ENCODE measurements at regions not wholly inside any gene's neighbourhood (a gene's known extent, or its start where the extent isn't known, plus 50 kb on each side); places are given as distances from the start of the nearest gene placed in this dataset.

DNA sequence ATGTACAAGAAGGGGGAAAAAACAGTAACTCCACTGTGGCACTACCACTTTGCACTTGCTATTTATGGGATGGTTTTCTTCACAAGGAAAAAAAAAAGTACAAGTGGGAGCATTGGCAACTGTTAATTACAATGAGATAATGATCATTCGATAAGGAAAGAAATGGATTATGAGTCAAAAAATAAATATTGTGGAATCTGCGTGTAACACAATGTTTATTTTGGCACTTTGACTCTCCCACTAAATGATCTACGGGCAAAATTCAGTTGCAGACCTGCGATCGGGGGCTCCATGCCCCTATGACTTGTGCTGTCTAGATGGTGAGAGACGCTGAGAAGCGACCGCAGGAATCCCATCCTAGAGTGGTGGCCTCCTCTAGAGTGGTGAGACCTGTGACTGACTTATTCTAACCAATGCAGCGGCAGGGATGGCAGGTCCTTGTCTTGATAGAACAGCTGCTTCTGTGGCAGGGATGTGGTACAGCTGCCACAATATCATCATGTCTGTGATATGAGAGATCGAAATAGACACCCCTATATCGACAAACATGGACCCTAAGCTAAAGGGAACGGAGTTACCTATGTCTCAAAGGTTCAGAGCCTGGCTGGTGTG, 345.0 kb upstream of the KLF6 start:
- no peak for DNase-seq

GRCh38 chr10:4127518-4128315, 342.7 kb upstream of the KLF6 start:
- no peak for DNase-seq

GRCh38 chr10:4125776-4126175, 340.8 kb upstream of the KLF6 start:
- no peak for DNase-seq

DNA sequence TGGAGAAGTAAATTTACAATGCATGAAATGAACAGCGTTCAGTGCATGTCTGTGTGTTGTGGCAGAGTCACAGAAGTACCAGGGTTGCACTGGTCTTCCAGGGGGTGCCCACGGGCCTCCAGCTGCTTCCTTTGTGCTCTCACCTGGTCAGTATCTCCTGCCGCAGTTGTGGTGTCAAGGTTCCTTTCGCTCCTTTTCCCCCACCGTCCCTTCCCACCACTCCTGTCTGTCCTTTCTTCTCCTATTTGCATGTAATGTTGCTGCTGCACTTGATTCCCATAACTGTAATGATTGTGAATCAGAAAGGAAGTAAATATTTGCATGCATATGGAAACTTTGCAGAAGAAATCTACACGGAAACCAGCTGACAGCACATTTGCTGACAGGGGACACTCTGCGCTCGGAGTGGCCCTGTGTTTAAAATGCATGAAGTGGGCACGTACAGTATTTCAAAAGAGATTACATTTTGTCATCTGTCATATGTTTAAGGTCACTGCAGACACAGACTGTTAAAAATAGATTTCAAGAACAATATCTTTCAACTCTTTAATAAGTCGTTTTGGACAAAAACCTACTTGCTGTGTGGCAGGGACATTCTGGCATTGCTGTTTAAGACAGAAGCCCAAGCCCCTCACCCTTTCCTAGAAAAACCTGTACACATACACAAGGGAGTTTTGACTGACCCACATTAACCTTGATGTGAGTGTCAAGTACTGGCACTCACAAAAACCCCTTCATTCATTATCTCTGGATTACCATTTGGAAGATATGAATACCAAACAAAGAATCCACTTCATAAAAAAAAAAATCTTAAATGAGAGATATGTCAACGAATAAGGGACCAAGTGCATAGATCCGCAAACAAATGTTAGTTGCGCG, 336.7 kb upstream of the KLF6 start:
- DNase-seq, result no peak

- no peak for DNase-seq
These were observed 335.3 kb upstream of the KLF6 start for GRCh38 chr10:4120096-4120853.

- no peak for DNase-seq
These were observed 334.1 kb upstream of the KLF6 start for GRCh38 chr10:4119107-4119506.

DNA sequence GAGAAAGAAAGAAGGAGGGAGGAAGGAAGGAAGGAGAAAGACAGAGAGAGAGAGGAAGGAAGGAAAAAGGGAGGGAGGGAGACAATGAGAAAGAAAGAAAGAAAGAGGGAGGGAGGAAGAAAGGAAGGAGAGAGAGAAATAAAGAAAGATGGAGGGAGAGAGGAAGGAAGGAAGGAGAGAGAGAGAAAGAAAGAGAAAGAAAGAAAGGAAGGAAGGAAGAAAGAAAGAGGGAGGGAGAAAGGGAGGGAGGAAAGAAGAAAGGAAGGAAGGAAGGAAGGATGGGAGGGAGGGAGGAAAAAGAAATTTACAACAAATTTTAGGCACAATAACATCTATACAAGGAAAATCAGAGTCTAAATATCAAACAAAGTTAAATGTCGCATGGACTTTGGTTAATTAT, 332.6 kb upstream of the KLF6 start:
- DNase-seq, result no peak

DNA sequence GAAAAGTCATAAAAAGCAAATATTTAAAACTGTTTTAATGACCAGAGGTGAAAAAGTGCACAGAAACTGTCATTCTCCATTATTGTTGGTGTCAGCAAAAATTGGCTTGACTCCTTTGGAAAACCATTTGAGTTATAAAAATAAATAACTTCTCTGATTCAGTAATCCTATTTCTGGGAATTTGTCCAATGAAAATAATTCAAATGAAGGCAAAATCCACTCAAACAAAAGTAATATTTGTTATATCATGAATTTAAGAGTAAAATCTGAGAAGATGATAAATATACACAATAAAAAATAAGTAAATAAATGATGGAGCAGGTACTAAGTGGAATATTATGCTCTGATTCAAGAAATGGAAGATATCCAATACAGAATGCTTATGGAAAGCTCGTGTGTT, 326.6 kb upstream of the KLF6 start:
- DNase-seq, result no peak

DNA sequence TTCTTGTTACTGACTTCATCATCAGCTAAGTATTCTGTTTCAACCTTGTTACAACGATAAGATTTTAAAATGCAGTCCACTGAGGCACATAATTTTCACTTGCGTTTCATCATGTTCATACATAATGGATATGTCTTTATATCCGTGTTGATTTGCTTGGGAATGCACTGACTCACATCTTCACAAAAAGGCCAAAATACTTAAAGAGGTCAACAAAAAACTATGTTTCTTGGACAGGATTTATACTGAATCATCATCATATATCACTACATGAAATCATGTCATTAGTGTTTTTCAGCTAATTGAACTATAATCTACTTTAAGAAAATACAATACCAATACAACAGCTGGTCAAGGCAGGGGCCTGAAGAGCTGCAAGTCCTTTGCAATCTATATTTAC, 324.5 kb upstream of the KLF6 start:
- no peak for DNase-seq

GRCh38 chr10:4108693-4109092, 323.7 kb upstream of the KLF6 start:
- DNase-seq, result no peak

DNA sequence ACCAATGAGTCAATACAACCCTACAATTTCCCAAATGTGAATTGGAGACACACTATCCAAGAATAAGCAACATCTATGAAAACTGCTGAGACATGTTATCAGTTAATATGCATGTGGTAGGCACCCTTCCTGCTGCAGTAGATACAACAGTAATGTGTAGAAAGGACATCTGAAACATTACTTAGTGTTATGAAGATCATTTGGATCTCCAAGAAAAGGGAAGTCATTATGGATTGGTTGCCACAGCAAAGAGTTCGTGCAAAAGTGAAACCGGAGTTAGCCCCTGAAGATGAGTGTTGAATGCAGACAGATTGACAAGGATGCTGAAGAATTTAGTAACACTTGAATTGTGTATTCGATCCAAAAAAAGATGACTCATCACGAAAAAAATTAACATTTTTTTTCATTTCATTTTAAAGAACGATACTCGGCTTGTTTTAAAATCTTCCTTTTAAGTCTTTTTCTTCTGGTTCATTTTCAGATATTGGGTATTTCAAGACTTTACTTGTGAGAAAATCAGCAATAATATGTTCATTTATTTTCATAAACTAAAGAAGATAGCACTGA, 322.4 kb upstream of the KLF6 start:
- no peak for DNase-seq

GRCh38 chr10:4103603-4104002, 318.6 kb upstream of the KLF6 start:
- no peak for DNase-seq

- DNase-seq, result no peak
These were observed 317.9 kb upstream of the KLF6 start for GRCh38 chr10:4102802-4103344.

GRCh38 chr10:4101918-4102654, 317.1 kb upstream of the KLF6 start:
- DNase-seq, result no peak

GRCh38 chr10:4100380-4100779, 315.4 kb upstream of the KLF6 start:
- no peak for DNase-seq

DNA sequence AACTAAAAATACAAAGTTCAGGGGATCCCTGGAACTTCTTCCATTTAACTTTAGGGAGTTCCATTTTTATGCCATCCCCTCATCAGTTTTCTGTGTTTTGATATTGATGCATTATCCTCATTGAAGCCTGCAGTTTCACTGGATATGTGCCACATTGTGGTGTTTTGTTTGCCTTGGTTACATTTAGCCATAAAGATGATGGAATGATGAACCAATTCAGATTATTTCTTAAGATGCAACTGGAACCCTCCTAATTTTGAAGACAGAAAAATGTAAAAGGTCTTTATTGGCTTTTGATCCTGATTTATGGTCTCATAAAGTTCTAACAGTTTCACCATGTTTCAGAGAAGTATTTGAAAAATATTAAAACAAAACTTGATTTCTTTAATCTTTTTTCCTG, 314.2 kb upstream of the KLF6 start:
- no peak for DNase-seq

- DNase-seq, result no peak
These were observed 310.3 kb upstream of the KLF6 start for GRCh38 chr10:4095166-4095917.

GRCh38 chr10:4094751-4095150, 309.7 kb upstream of the KLF6 start:
- DNase-seq, result no peak

- no peak for DNase-seq
These were observed 308.4 kb upstream of the KLF6 start for GRCh38 chr10:4093438-4093837.

GRCh38 chr10:4088354-4089066, 303.5 kb upstream of the KLF6 start:
- DNase-seq, result no peak

Measured in left hindlimb (tissue), 1 donor.